ENCODE measurements at regions not wholly inside any gene's neighbourhood (a gene's known extent, or its start where the extent isn't known, plus 50 kb on each side); places are given as distances from the start of the nearest gene placed in this dataset.

DNA sequence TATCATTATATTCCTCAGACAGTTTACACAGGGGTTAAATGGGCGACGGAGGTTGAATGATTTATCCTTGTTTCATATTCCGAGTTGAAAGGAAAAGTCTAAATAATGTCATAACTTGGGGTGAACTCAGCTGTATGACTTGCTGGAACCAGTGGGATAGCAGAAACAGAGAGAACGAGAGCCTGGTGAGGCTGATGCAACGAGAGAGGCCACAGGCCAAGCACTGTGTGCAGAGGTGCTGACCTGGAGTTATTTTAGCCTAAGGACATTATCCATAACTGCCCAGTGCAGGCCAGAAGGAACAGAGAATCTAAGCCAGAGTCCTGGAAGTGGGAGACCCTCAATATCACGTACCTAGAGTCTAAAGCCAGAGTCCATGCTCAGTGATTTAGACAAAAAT is 394.9 kb downstream of the MAFB start:
- TF ChIP-seq, protein P1, sequence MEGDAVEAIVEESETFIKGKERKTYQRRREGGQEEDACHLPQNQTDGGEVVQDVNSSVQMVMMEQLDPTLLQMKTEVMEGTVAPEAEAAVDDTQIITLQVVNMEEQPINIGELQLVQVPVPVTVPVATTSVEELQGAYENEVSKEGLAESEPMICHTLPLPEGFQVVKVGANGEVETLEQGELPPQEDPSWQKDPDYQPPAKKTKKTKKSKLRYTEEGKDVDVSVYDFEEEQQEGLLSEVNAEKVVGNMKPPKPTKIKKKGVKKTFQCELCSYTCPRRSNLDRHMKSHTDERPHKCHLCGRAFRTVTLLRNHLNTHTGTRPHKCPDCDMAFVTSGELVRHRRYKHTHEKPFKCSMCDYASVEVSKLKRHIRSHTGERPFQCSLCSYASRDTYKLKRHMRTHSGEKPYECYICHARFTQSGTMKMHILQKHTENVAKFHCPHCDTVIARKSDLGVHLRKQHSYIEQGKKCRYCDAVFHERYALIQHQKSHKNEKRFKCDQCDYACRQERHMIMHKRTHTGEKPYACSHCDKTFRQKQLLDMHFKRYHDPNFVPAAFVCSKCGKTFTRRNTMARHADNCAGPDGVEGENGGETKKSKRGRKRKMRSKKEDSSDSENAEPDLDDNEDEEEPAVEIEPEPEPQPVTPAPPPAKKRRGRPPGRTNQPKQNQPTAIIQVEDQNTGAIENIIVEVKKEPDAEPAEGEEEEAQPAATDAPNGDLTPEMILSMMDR (IDR thresholded peaks at IDR 0.05; ENCODE audit: control extremely low read depth in 1 of 3, insufficient read depth in 1 of 3, low read depth in 1 of 3, low read length in 3 of 3), result no peak
- no peak for TF ChIP-seq BRCA1 (IDR thresholded peaks at IDR 0.05; ENCODE audit: low read depth, low read length)
- TF ChIP-seq CREB1 (IDR thresholded peaks at IDR 0.05), result no peak
- no peak for TF ChIP-seq RFX5 (IDR thresholded peaks at IDR 0.05; ENCODE audit: borderline replicate concordance, low read depth, low read length)
- no peak for TF ChIP-seq CHD2 (IDR thresholded peaks at IDR 0.05; ENCODE audit: low read length)
- no peak for TF ChIP-seq MAFK (IDR thresholded peaks at IDR 0.05; ENCODE audit: low read depth, low read length)
